ENCODE measurements at regions not wholly inside any gene's neighbourhood (a gene's known extent, or its start where the extent isn't known, plus 50 kb on each side); places are given as distances from the start of the nearest gene placed in this dataset.

GRCh38 chr17:83186751-83187421 lies 107.5 kb downstream of the METRNL start:
- Histone ChIP-seq H3K4me2 (ENCODE audit: low read length) (no peak overlapping the region), H3K9me2 (ENCODE audit: low read depth, low read length) (no peaks in the 10 kb centered on the region), H3K9me3 (ENCODE audit: low read length) (no peaks in the 10 kb centered on the region), H3K27ac (ENCODE audit: low read depth, low read length, poor library complexity, severe bottlenecking) (no peak overlapping the region), H2AFZ (ENCODE audit: low read length) (no peak overlapping the region), H3K36me3 (ENCODE audit: insufficient read depth, low read length) (no peaks in the 10 kb centered on the region), H3K4me1 (ENCODE audit: insufficient read depth, low read length, severe bottlenecking) (no peaks in the 10 kb centered on the region), H3K9ac (ENCODE audit: low read length) (no peak overlapping the region), H3K79me2 (ENCODE audit: insufficient read depth, low read length) (no peaks in the 10 kb centered on the region), H3K4me3 (ENCODE audit: low read depth, low read length, poor library complexity, severe bottlenecking) (no peak overlapping the region), H4K20me1 (ENCODE audit: insufficient read depth, low read length) (no peaks in the 10 kb centered on the region), H3F3A (ENCODE audit: insufficient read depth, low read length) (no peaks in the 10 kb centered on the region), H3K27me3 (ENCODE audit: insufficient read depth, low read length) (peaks cover 22% of the 10 kb centered on the region)
- TF ChIP-seq CTCF (IDR thresholded peaks at IDR 0.05; ENCODE audit: low read length) (no peak), EZH2 (IDR thresholded peaks at IDR 0.05; ENCODE audit: borderline replicate concordance, low read length) (no peak)

GRCh38 chr17:83187782-83188311 lies 108.4 kb downstream of the METRNL start:
- TF ChIP-seq CTCF (IDR thresholded peaks at IDR 0.05; ENCODE audit: low read length): no peak
- TF ChIP-seq EZH2 (IDR thresholded peaks at IDR 0.05; ENCODE audit: borderline replicate concordance, low read length): no peak
- Histone ChIP-seq H3K4me3 (ENCODE audit: low read depth, low read length, poor library complexity, severe bottlenecking) (no peak overlapping the region), H3K36me3 (ENCODE audit: insufficient read depth, low read length) (no peaks in the 10 kb centered on the region)

GRCh38 chr17:83189044-83190003 lies 109.9 kb downstream of the METRNL start:
- TF ChIP-seq CTCF (IDR thresholded peaks at IDR 0.05; ENCODE audit: low read length): no peak
- TF ChIP-seq EZH2 (IDR thresholded peaks at IDR 0.05; ENCODE audit: borderline replicate concordance, low read length): no peak
- H3F3A ChIP-seq (ENCODE audit: insufficient read depth, low read length): no peaks in the 10 kb centered on the region
- H3K36me3 ChIP-seq (ENCODE audit: insufficient read depth, low read length): no peaks in the 10 kb centered on the region
- no peaks in the 10 kb centered on the region for H4K20me1 ChIP-seq (ENCODE audit: insufficient read depth, low read length)
- no peak overlapping the region for H3K27ac ChIP-seq (ENCODE audit: low read depth, low read length, poor library complexity, severe bottlenecking)
- H3K4me3 ChIP-seq (ENCODE audit: low read depth, low read length, poor library complexity, severe bottlenecking): no peak overlapping the region
- H2AFZ ChIP-seq (ENCODE audit: low read length): no peak overlapping the region
- H3K4me1 ChIP-seq (ENCODE audit: insufficient read depth, low read length, severe bottlenecking): no peaks in the 10 kb centered on the region
- H3K9me3 ChIP-seq (ENCODE audit: low read length): no peaks in the 10 kb centered on the region
- H3K27me3 ChIP-seq (ENCODE audit: insufficient read depth, low read length): peaks cover 11% of the 10 kb centered on the region; the same call in 1 of the 2 replicates
- H3K9me2 ChIP-seq (ENCODE audit: low read depth, low read length): no peaks in the 10 kb centered on the region
- H3K79me2 ChIP-seq (ENCODE audit: insufficient read depth, low read length): no peaks in the 10 kb centered on the region
- no peak overlapping the region for H3K4me2 ChIP-seq (ENCODE audit: low read length)
- no peak overlapping the region for H3K9ac ChIP-seq (ENCODE audit: low read length)

More at GRCh38 chr17:83187782-83188311, 108.4 kb downstream of the METRNL start:
- Histone ChIP-seq H3K27me3 (ENCODE audit: insufficient read depth, low read length) (peaks cover 22% of the 10 kb centered on the region), H2AFZ (ENCODE audit: low read length) (no peak overlapping the region), H4K20me1 (ENCODE audit: insufficient read depth, low read length) (no peaks in the 10 kb centered on the region), H3K9me3 (ENCODE audit: low read length) (no peaks in the 10 kb centered on the region), H3K4me1 (ENCODE audit: insufficient read depth, low read length, severe bottlenecking) (no peaks in the 10 kb centered on the region), H3F3A (ENCODE audit: insufficient read depth, low read length) (no peaks in the 10 kb centered on the region), H3K9me2 (ENCODE audit: low read depth, low read length) (no peaks in the 10 kb centered on the region), H3K79me2 (ENCODE audit: insufficient read depth, low read length) (no peaks in the 10 kb centered on the region), H3K4me2 (ENCODE audit: low read length) (no peak overlapping the region), H3K9ac (ENCODE audit: low read length) (no peak overlapping the region), H3K27ac (ENCODE audit: low read depth, low read length, poor library complexity, severe bottlenecking) (no peak overlapping the region)

Data from OCI-LY1 (cell line).